Adrenal gland (tissue), 9 donors: ENCODE measurements at regions not wholly inside any gene's neighbourhood (a gene's known extent, or its start where the extent isn't known, plus 50 kb on each side); places are given as distances from the start of the nearest gene placed in this dataset.

Source experiments
- DNase-seq, 7 donors: peaks; one replicate each; pipeline ENCODE4 v3.0.0-alpha.2; 2019 to 2020
- H3K27ac ChIP-seq, 5 donors: fragments of 200-600 bp; sonication (generic) in 4 of 5; 1 replicate in 3 of 5; 2 replicates in 2 of 5; pipeline versions ENCODE4 v1.5.1 to v1.8.0; 2016 to 2020; ENCODE audit warnings: mild to moderate bottlenecking in 1 of 5
- H3K27me3 ChIP-seq: fragments of 200-600 bp; 2 replicates; pipeline ENCODE4 v1.8.0; 2021
- H3K36me3 ChIP-seq, 2 donors: fragments of 200-600 bp; replicated peaks in 1 of 2; 1 replicate in 1 of 2; 2 replicates in 1 of 2; pipeline versions ENCODE4 v1.5.1 to v1.8.0; 2018 to 2022
- H3K4me1 ChIP-seq, 2 donors: fragments of 200-600 bp; replicated peaks in 1 of 2; 1 replicate in 1 of 2; 2 replicates in 1 of 2; pipeline versions ENCODE4 v1.5.1 to v1.8.0; 2018 to 2021
- H3K4me3 ChIP-seq, 4 donors: fragments of 200-600 bp; sonication (generic) in 3 of 4; one replicate each; pipeline ENCODE4 v1.5.1; 2016 to 2018
- H3K9me3 ChIP-seq, 3 donors: fragments of 200-600 bp; sonication (generic) in 1 of 3; replicated peaks in 1 of 3; 1 replicate in 2 of 3; 2 replicates in 1 of 3; pipeline versions ENCODE4 v1.5.1 to v1.8.0; 2016 to 2021
- POLR2A ChIP-seq, 2 donors: fragments of 450-650 bp; IDR thresholded peaks; one replicate each; pipeline ENCODE4 v1.6.1; 2017; ENCODE audit warnings: antibody characterized with exemption in 2 of 2, mild to moderate bottlenecking in 2 of 2, moderate library complexity in 1 of 2
- WGBS, 4 donors: extraction: QIAGEN DNeasy Blood & Tissue Kit in 2 of 4; methylation state at CpG; one replicate each; pipeline versions ENCODE4 v1.1.5 to v1.1.7; 2013 to 2017; 5-methylcytosine and 5-hydroxymethylcytosine counted together
- intact Hi-C, 2 donors: fragments of 100-400 bp; cut with DNase I; formaldehyde crosslinking; loops; one replicate each; pipeline versions ENCODE4 v1.14.1 to v1.15.0; 2022 to 2023
- TF ChIP-seq, protein P1 (sequence below), 6 experiments: fragments of 450-650 bp in 4 of 6; fragments of 200-600 bp in 2 of 6; sonication (generic) in 1 of 6; IDR thresholded peaks; 1 replicate in 5 of 6; 2 replicates in 1 of 6; pipeline versions ENCODE4 v1.5.1 to v1.8.0; 2016 to 2021; ENCODE audit warnings: antibody characterized with exemption in 6 of 6, mild to moderate bottlenecking in 2 of 6, moderate library complexity in 1 of 6
- donor health status: healthy with polysubstance abuse.
- donor health status: Bipolar disorder and iron deficiency.
- donor health status: DM: yes; HTN: yes; CAD: no.
- donor health status: DM: no; HTN: no; CAD: no.
- donor health status: DM: no; HTN: no; CAD: no.

DNA sequence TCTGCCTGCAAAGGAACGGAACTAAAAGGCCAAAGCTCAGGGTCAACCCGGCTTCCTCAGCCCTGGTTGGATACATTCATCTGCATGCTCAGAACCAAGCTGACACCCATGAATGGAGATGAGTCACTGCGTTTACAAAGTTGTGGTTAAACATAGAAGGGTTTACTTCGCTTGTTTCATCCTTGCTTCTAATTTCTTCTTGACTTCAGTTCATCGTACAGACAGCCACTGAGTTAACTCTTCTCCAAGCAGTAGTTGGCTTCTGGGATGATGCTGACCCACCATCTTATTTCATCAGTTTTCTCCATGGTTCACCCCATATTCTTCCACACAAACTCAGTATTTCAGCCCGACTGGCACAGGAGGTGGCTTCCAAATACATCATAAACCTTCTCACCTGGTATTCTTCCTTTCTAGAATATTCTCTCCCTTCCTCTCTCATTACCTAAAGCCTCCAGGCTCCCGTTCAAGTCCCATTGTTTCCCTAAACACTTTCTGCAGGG is 166.3 kb upstream of the RNF32 start:
- TF ChIP-seq, protein P1, sequence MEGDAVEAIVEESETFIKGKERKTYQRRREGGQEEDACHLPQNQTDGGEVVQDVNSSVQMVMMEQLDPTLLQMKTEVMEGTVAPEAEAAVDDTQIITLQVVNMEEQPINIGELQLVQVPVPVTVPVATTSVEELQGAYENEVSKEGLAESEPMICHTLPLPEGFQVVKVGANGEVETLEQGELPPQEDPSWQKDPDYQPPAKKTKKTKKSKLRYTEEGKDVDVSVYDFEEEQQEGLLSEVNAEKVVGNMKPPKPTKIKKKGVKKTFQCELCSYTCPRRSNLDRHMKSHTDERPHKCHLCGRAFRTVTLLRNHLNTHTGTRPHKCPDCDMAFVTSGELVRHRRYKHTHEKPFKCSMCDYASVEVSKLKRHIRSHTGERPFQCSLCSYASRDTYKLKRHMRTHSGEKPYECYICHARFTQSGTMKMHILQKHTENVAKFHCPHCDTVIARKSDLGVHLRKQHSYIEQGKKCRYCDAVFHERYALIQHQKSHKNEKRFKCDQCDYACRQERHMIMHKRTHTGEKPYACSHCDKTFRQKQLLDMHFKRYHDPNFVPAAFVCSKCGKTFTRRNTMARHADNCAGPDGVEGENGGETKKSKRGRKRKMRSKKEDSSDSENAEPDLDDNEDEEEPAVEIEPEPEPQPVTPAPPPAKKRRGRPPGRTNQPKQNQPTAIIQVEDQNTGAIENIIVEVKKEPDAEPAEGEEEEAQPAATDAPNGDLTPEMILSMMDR (IDR thresholded peaks at IDR 0.05), result no peak
- TF ChIP-seq POLR2A (IDR thresholded peaks at IDR 0.05), result no peak
- Histone ChIP-seq H3K36me3 (no peaks in the 10 kb centered on the region), H3K9me3 (no peaks in the 10 kb centered on the region), H3K27ac (peak overlapping the region in 3 of 5 donors; percentile 19 to 42 (median 38)), H3K27me3 (no peaks in the 10 kb centered on the region), H3K4me3 (no peak overlapping the region), H3K4me1 (peaks cover 11 to 15% of the 10 kb centered on the region in 2 donors)
- 39 to 52% (median 44%) methylated on average over 7 of the region's 7 CpGs for WGBS, 4 donors
- peak; percentile 63 to 86 (median 80) for DNase-seq
- intact Hi-C loops, result no loop called here

DNA sequence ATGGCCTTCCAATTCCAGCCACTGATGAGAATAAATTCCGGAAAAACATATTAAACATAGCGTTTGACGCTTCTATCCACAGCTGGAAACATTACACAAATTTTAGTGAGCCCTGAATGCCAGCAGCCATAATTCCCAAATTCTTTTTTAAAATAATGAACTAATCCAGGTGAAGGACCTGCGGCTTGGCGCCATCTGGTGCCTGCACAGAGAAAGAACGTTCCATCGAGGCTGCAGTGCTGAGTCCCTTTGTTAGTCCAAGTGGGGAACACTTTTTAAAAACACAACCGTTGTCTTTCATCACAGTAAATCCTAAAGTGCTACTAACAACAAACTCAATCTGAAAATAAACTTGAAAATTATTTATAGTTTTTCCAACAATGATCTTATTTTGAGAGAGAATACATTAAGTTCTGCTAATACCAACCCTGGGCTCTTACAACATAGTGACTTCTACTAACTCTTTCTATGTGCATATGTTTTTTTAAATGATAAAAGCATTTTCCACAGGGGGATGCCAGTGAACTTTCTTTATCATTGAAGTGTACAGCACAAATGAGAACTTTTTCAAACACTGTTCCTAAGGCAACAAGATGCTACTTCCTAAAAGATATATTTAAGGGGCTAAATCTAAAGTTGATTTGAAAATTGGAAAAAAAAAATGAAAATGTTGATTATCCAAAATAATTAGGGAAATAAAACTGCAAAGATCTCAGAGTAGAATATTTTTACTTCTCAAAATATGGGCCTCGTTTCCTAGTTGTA is 166.9 kb upstream of the RNF32 start:
- no peaks in the 10 kb centered on the region for H3K36me3 ChIP-seq
- 15 to 17% (median 16%) methylated on average over 9 of the region's 9 CpGs for WGBS, 4 donors
- H3K9me3 ChIP-seq, result no peaks in the 10 kb centered on the region
- H3K4me3 ChIP-seq, result no peak overlapping the region
- no peaks in the 10 kb centered on the region for H3K27me3 ChIP-seq
- intact Hi-C loops, result no loop called here
- TF ChIP-seq, protein P1 (IDR thresholded peaks at IDR 0.05), result peak; percentile 52 to 78 (median 70)
- no peak for TF ChIP-seq POLR2A (IDR thresholded peaks at IDR 0.05)
- peak; percentile 45 to 84 (median 71) for DNase-seq
- H3K4me1 ChIP-seq, result peaks cover 11 to 15% of the 10 kb centered on the region in 2 donors
- H3K27ac ChIP-seq, result peak overlapping the region in 3 of 5 donors; percentile 19 to 42 (median 38)

DNA sequence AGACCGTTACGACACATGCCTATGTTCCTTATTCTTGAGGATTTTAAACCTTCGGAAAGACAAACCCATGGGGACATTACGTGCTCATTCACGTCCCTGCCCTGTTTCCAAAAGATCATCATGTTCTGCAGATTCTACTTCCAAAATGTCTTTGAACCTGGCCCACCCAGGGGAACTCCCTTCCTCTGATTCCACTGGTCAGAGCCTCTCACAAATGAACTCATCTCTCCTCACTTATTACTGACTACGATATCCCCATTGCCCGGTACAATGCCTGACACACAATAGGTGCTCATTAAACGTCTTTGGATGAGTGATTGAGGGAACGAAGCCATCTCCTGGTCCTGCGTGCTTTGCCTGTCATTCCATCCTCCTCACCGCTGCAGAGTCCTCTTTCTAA is 168.3 kb upstream of the RNF32 start:
- Histone ChIP-seq H3K36me3 (no peaks in the 10 kb centered on the region), H3K9me3 (no peaks in the 10 kb centered on the region), H3K4me3 (no peak overlapping the region), H3K27ac (no peak overlapping the region), H3K4me1 (peaks cover 11 to 15% of the 10 kb centered on the region in 2 donors), H3K27me3 (no peaks in the 10 kb centered on the region)
- DNase-seq, result no peak
- WGBS, 4 donors, result 90 to 97% (median 94%) methylated on average over 11 of the region's 11 CpGs
- TF ChIP-seq, protein P1 (IDR thresholded peaks at IDR 0.05), result no peak
- TF ChIP-seq POLR2A (IDR thresholded peaks at IDR 0.05), result no peak
- intact Hi-C loops, result no loop called here

DNA sequence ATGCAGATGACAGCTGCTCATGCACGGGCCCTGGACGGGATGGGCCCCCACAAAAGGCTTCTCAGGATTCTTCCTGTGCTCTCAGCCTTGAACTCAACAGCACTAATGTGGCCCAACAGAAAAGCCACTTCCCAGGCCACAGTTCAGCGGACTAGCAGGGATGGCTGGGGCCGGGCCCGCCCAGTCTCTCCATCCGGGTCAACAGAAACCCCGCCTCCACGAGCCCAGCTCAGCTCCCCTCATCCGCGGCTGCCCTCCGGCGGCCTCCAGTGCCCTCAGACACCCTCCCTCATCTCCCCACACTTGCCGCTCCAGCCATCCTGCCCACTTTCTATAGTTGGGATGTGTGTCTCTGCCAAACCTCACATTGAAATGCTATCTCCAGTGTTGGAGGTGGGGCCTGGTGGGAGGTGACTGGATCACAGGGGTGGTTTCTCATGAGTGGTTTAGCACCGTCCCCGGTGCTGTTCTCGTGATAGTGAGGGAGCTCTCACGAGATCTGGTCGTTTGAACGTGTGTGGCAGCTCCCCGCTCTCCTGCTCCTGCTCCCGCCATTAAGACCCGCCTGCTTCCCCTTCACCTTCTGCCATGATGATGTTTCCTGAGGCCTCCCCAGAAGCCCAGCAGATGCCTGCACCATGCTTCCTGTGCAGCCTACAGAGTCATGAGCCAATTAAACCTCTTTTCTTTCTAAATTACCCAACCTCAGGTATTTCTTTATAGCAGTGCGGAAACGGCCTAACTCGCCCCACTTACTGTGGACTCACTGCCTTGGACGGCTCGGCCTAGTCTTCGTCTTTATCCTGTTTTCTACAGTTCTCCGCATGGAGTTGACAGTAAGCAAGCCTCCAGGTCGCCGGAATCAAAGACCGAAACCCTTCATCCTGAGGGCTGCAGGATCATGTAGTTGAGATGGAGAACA is 169.9 kb upstream of the RNF32 start:
- WGBS, 4 donors, result 96 to 97% (median 96%) methylated on average over 26 to 32 of the region's 32 CpGs

More for the DNA sequence above, 169.9 kb upstream of the RNF32 start:
- intact Hi-C loops, result no loop called here
- DNase-seq, result no peak
- Histone ChIP-seq H3K36me3 (no peaks in the 10 kb centered on the region), H3K4me3 (no peak overlapping the region), H3K9me3 (no peaks in the 10 kb centered on the region), H3K27ac (no peak overlapping the region), H3K4me1 (peaks cover 11 to 15% of the 10 kb centered on the region in 2 donors), H3K27me3 (no peaks in the 10 kb centered on the region)
- TF ChIP-seq, protein P1 (IDR thresholded peaks at IDR 0.05), result no peak
- no peak for TF ChIP-seq POLR2A (IDR thresholded peaks at IDR 0.05)
